Stimulated activated CD4-positive, alpha-beta T cell treated with anti-CD3 and anti-CD28 coated beads, TNF-alpha, amount 100 ng/mL, for 4 hours (primary cell): ENCODE measurements at regions not wholly inside any gene's neighbourhood (a gene's known extent, or its start where the extent isn't known, plus 50 kb on each side); places are given as distances from the start of the nearest gene placed in this dataset.

Source experiments
- DNase-seq, 3 experiments: peaks; one replicate each; pipeline ENCODE4 v3.0.0-alpha.2; 2020; ENCODE audit warnings: low read depth in 3 of 3

DNA sequence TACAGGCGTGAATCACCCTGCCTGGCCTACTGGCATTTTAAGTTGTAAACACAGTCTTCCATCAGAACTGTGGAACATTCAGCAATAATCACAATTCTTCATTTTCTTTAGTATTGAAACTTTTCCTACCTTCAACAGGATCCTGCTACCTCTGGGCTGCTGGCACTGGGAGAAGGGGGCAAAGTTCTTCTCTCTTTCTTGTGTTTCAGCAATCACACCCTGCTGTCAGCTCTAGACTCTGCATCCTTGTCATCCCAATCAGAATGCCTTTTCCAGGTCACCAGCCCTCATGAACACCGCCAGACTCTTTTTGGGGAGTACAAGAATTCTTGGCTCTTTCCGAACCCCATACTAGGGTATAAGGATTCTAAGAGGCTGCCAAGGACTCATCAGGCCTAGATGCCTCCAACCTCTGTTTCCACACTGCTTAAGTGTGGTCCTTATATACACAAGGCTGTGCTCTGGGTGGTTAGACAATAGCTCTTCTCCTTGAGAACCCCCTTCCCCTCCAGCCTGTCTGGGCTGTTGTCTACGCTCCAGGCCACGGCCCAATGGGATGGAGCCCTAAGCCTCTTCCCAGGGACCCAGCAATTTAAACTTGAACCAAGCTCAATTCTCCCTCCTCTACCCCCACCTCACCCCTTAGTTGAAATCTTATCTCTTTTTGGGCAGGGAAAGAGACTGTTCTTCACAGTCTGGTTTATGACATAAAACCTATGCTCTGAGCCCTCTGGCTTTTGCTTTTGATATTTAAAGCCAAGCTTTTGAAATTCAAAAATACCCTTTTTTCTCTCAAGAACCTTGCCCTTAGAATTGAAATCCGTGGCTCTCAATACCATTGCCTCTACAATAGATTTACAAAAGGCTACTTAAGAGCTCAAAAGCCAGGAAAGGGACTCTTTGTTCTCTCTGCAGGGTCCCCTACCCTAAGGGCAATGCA lies 327.4 kb downstream of the BUD13 start:
- no peak for DNase-seq

DNA sequence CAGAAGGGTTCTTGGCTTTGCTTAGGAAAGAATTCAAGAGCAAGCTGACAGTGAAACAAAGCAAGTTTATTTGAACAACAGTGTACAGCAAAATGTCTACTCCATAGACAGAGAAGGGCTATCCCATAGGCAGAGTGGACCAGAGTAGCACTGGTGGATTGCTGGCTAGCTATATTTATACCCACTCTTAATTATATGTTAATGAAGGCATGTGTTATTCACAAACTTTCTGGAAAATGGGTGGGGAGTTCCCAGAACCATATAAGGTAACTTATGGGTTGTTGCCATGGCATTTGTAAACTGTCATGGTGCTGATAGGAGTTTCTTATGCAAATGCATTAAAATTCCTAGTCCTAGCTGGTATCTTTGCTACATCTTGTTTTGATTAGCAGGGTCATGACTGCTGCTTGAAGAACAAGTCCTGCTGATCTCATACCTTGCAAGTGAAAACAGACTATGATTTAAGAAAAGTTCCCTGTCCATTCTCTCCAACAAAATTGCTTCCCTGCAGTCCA lies 330.5 kb downstream of the BUD13 start:
- DNase-seq = no peak

DNA sequence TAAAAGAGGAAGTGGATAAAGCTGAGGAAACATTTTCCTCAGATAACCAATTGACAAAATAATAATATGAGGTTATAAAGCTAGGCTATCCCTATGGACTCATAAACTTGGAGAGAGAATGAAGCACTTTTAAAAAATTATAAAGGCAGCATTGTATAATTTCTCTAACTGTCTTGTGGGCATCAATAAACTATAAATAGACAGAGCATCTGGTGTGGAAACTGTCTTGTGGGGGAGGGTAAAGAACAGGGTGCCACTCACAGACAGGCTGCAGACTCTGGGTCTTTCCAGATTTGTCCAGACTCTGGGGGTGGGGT lies 333.5 kb downstream of the BUD13 start:
- DNase-seq = no peak

DNA sequence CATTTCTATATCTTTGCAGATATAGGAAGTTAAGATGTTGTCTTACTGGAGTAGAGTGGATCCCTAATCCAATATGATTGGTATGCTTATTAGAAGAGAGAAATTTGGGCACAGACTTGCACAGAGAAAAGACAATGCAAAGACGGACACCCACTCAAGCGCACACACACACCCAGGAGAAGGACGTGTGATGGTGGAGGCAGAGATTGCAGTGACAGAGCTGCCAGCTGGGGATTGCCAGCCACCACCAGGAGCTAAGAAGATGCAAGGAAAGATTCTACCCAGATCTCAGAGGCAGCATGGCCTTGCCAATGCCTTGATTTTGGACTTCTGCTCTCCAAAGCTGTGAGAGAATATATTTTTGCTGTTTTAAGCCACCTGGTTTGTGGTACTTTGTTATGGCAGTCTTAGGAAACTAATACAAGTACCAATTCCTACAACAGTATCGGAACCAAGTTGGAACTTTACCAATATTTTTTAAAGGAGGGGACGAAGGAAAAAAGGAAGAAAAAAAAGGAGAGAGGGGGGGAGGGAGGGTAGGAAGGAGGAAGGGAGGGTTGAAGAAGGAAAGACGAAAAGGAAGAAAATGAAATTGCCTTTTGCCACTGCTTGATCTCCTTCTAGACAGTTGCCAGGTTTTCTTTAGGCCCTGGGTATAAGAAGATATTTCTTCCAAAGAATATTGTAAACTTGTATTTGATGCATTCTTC lies 334.0 kb downstream of the BUD13 start:
- no peak for DNase-seq

DNA sequence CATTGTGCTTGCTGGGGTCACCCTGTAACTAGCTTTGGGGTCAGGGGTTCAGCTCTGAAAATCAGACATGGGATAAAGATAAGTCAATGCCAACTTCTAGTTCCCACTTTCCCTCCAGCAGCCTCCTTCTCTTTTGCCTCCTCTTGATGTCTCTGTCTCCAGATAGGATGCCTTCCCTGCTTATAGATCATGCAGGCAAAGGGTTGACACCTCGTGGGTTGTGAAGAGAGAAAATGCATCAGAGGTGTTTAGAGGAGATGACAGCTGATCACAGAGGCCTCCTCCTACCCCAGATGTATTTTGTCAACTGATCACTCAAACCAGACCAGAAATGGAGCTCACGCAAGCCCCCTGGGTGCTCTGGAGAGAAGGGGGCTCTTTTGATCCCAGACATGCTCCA lies 337.8 kb downstream of the BUD13 start:
- no peak for DNase-seq

DNA sequence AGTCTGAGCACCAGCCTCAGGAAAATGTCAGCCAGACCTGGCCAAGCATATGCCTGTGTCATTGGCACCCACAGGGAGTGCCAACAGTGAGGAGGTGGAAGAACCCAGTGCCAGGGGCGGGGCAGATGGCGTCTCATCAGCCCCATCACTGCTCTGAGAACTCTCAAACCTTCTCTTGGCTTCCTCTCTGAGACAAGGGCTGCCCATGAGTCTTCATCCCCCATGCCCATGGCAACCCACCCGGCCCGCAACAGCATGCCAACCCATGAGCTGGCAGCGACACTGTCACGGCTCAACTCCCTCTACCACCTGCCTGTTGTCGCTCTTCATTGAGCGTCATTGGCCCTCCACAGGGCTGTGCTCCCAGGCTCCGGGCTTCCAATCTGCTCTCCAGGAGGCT lies 340.5 kb downstream of the BUD13 start:
- no peak for DNase-seq

DNA sequence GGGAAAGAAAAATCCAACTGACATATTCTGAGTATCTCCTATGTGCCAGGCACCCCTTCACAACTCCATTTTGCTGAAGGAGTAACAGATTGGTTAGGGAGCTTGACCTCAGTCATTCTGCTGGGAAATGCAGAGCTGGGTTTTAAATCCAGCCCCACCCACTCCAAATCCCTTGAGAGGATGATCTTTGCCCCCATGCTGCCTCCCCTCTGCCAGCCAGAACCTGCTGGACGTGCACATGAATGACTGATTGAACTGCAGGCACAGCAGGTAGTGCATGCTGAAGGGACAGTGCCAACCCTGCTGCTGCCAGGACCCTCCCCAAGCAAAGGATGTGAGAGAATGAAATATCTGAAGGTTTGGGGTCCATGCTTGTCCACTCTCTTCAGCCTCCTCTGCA lies 340.9 kb downstream of the BUD13 start:
- no peak for DNase-seq

DNA sequence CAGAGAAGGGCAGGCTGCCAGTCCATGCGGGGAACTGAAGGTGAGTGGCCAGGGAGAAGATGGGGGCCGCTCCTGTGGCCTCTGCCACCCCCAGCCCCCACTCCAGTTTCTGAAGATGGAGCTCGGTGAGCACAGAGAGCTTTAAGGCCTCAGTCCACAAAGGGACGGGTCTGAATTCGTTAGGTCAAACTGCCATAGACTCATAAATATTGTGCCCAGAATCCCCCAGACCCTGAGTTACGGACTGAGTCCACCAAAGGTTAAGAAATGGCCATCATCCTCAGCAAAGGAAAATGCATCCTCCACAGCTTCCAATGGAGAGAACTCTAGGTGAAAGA lies 344.2 kb downstream of the BUD13 start:
- DNase-seq = no peak

DNA sequence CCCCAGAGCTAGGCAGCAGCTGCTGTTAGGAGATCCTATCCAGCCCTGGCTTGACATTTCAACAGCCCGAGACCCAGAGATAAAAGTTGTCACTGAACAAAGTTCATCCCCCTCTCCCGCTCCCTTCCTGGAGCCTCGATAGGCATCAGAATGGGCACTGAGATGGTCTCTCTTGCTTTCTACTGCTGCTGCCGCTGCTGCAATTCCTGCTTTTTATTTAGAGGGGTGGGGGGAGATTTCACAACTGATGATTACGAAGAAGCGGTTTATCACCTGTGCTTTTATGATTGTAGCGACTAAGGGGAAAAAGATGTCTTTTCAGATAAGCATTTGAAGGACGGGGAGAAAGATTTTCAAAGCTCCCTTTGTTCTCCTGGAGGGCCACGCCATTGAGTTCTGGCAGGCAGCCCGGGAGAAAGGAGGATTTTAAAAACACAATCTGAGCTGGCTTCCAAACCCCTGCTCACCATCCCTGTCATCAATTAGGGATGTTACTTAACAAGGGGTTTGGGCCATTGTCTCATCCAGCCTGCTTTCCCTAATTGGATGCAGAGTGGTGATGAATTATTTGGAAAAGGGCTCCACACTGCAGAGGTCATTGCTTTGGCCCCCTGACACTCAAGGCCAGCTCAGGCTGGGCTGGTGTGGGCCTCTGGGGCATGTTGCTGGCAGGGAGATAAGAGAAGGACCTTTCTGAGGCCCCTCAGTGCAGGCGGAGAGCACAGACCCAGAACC lies 344.7 kb downstream of the BUD13 start:
- DNase-seq = no peak

DNA sequence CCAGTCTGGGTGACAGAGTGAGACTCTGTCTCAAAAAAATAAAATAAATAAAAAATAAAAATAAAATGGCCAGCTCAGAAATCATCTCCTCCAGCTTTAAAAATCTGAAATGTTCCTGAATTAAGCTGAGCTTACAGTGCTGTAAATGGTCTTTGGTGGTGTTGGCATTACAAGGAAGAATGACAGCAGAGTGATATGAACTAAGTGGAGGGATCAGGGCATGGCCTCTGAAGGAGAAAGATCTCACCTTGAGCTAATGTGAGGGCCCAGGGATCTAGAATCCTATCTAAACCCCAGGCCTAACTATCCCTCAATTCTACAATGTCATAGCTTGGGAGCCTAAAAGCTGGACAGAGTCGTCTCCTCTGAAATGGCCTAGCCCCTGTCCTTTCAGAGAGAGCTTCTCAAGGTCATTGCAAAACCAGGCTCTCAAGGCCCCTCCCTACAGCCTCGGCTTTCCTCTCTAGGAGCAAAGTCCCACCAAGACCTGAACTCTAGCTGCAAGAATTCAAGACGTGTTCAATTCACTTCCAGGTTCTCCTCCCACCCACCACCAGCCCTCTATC lies 345.4 kb downstream of the BUD13 start:
- no peak for DNase-seq

DNA sequence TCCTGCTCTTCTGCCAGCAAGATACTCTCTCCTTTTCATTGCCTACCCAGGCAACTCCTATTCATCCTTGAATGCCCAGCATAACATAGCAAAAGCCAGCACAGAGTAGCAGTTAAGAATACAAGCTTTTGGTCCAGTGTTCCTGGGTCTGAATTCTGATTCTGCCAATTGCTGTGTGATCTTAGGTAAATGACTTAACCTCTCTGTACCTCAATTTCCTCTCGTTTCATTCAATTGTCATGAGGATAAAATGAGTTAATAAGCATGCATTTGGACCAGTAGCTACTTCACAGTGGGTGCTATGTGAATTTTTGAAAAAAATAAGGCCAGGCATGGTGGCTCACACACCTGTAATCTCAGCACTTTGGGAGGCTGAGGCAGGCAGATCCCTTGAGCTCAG lies 346.0 kb downstream of the BUD13 start:
- DNase-seq = no peak

DNA sequence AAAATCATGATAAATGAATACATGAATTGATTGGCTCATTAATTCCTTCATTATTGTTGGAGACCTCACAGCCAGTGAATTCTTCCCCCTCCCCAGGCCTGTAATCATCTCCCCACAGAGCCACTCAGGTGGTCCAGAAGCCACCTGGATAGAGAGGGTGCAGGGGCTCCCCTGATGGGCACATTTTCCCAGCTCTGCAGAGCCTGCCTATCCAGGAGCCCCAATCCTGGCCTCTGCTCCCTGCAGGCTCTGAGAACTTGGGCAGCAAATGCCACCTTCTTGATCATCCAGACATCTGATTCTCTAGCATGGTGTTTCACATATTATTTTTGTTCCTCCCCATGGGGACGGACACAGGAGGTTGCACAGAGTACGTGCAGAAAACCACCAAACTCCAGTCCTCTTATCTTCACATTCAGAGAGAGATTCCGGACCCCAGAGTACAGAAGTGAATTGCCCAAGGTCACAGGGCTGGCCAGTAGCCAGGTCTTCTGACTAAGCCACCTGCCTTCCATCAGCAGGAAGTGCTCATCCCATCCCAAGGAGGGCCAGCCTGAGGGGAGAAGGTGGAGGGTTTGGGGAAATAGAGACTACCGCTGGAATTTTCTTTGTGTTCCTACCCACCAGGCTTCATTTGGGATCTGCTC lies 348.0 kb downstream of the BUD13 start:
- DNase-seq = no peak

DNA sequence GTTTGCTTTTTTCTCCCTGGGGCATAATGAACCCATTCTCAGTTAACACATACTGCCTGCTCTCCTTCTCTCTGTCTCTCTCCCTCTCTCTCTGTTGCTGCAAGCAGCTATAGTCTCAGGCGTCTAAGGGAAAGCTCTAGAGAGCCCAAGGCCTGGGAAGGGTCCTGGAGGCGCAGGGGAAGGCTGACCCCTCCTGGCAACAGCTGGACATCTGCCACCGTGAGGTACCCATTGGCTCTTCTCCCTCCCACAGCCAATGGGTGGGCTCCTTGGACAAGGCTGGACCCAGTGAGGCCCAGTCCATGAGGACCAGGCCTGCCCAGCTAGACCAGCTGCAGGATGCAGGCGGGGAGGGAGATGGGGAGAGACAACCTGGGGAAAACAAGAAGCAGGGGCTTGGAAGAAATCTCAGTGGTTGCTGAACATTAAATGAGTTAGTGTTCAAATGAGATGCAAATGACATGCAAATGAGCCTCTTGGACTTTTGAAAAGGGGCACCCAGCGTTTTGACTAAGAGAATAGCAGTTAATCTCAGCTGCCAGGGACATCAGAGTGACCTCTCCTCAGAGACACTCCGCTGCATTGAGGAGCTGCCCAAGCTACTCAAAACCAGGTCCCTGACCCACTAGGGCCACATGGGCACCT lies 349.7 kb downstream of the BUD13 start:
- DNase-seq = no peak

DNA sequence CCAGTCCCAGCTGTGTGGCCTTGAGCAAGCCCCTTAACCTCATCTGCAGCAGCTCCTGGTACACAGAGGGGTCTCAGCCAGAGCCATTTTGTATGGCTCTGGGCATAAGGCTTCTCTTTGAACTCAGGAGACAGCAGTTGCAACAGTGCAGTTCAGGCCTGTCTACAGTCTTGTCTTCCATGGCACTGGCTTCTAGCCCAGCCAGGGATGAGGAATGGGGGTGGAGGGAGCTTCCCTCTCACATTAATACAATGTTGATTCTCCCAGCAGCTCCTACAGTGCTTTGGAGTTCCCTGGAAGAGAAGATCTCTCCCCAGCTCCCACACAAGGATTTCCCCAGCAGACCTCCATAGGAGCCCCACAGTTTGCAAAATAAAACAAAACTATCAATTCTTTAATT lies 350.2 kb downstream of the BUD13 start:
- no peak for DNase-seq

DNA sequence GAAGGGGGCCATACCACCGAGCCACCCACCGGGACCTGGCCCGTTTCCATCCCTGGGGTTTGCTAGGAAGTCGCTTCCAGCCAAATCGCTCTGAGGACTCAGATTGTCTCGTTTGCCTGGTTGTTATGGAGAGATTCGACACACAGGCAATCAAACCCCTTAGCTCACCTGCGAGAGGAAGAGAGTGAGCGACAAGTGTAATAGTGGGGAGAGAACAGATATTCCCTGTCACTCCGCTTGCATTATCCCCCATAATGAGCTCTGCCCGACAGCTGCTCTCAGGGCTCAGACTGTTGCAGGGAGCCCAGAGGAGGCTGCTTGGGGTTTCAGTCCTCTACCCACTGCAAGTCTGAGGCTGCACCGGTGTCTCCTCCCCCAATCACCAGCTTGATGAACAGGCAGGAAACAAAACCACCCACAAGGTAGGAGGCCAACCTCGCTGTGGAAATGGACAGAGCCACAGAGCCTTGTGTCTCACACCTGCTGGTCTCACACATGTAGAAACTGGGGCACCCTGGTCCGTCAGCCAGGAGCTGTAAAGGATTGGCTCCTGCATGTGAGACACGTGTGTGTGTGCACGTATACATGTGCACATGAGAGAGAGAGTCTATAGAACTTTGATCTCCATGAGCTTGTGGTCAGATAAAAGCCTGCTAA lies 351.1 kb downstream of the BUD13 start:
- no peak for DNase-seq

DNA sequence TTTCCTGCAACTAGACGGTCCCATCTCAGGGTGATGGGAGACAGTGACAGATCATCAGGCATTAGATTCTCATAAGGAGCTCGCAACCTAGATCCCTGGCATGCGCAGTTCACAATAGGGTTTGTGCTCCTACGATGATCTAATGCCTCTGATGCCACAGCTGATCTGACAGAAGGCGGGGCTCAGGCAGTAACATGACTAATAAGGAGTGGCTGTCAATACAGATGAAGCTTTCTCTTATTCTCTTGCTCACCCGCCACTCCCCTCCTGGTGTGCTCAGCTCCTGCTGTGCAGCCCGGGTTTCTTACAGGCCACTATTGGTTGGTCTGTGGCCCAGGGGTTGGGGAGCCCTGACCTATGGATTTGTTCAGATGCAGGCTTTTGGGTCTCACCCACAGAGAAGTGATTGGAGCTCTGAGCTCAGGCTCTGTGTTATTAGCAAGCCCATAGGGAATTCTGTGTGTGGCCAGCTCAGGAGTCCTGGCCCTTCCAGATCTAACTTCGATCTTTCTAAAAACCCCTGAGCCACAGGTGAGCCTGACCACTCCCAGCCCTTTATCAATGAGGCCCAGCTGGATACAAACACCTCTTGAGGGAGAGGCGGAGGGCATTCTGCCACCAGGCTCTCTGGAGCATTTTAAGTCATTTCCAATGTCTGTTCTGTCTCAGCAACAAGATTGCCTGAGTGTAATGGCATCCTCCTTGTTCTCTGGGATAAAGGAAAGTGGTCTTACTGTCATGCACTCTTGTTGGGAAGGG lies 351.8 kb downstream of the BUD13 start:
- DNase-seq = no peak

DNA sequence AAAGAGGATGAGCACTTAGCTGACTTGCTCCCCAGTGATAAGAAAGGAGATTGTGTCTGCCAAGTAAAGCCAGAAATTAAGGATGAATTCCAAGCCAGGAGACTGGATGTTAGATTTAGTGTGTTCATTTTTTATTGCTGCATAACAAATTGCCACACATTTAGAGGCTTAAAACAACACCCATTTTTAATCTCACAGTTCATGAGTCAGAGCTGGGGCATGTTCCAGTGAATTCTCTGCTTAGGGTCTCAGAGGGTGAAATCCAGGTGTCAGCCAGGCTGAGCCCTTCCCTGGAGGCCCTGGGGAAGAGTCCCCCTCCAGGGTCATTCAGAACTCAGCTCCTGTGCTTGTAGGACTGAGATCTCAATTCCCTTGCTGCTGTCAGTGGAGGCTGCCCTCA lies 352.8 kb downstream of the BUD13 start:
- no peak for DNase-seq

DNA sequence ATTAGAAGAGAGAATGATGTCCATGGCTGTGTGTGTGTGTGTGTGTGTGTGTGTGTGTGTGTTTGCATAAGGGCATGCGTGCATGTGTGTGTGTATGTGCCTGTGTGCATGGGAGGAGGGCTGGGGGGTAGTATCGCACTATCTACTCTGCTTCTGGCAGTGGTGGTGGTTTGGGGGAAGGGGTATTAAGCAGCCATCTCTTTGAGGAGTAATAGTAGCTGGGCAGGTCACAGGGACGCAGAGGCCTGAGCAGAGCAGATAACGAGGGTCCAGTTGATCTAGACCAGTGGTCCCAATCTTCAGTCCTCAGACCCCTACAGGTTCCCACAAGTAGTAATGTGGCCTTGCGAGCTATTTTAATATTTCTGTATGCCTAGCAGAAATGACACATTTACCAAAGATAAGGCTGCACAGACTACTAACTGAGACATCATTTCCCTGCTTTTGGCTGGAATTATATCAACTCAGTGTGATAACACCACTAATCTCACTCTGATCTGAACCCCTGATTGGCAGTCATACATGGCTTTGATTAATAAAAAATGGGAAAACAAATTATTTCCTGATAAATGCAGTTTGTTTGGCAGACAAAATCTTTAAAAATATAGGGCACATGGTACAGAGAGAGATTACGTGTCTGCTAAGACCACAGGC lies 354.3 kb downstream of the BUD13 start:
- no peak for DNase-seq

DNA sequence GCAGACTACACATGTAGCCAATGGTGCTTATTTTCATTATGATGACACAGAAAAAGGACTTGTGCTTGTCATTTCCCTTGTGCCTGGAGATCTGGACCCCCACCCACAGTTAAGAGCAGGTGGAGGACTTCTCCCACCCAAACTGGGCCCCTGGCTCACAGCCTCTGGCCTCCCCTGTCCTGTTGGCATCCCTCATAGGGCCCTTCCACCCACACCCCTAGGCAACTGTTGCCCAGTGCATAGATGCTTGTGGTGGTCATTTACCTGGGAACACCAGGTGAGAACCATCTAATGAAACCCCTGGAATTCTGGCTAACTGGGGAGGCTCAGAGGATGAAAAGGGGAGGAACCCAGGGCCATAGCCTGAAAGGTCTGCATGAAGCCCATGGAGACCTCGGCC lies 355.9 kb downstream of the BUD13 start:
- DNase-seq = no peak
